ENCODE measurements at regions not wholly inside any gene's neighbourhood (a gene's known extent, or its start where the extent isn't known, plus 50 kb on each side); places are given as distances from the start of the nearest gene placed in this dataset.

DNA sequence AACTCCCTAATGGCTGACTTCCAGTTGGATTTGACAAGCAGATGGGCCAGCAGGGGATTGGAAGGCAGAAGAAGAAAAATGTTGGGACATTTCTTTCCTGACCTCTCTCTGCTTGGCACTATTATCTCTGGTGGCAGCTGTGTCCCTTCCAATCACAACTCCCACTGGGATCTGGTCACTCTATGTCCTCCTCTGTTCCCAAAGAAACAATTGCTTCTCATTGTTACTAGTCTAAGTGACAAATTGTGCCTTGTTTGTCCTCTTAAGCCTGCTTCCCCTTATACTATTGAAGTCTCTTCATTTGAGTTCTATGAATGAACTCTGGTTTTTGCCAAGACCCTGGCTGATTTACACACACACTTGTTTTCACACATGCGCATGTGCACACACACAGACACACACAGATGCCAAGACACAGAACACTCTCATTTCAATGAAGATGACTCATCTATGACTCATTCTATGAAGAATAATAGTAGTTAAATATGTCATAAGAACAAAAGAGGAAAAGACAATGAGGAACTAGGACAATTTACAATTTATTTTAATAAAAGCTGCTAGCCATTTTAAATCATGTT is 83.0 kb upstream of the FAR2 start:
- TF ChIP-seq EZH2phosphoT487 (IDR thresholded peaks at IDR 0.05; ENCODE audit: borderline replicate concordance, low read length): no peak
- TF ChIP-seq, protein P1, sequence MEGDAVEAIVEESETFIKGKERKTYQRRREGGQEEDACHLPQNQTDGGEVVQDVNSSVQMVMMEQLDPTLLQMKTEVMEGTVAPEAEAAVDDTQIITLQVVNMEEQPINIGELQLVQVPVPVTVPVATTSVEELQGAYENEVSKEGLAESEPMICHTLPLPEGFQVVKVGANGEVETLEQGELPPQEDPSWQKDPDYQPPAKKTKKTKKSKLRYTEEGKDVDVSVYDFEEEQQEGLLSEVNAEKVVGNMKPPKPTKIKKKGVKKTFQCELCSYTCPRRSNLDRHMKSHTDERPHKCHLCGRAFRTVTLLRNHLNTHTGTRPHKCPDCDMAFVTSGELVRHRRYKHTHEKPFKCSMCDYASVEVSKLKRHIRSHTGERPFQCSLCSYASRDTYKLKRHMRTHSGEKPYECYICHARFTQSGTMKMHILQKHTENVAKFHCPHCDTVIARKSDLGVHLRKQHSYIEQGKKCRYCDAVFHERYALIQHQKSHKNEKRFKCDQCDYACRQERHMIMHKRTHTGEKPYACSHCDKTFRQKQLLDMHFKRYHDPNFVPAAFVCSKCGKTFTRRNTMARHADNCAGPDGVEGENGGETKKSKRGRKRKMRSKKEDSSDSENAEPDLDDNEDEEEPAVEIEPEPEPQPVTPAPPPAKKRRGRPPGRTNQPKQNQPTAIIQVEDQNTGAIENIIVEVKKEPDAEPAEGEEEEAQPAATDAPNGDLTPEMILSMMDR (conservative IDR thresholded peaks at IDR 0.05; ENCODE audit: low read depth, low read length): no peak

Measured in PC-3 (cell line).